ENCODE measurements at regions not wholly inside any gene's neighbourhood (a gene's known extent, or its start where the extent isn't known, plus 50 kb on each side); places are given as distances from the start of the nearest gene placed in this dataset.

DNA sequence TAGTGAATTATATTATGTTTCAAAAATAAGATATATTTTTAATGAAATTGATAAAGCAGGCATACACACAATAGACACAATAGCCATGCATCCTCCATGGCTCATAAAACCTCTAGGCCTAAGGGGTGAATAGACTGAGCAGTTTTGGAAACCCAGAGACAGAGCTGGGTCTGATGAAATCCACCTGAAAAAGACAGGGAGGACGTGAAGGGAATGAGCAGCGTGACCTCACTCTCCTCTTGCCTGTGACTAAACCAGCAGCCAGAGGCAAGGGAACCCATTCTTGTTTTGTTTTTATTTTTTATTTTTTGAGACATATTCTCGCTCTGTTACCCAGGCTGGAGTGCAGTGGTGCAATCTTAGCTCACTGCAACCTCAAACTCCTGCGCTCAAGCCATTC is 424.4 kb upstream of the FAM241A start:
- H3K9ac ChIP-seq (ENCODE audit: insufficient read length, low read depth): no peak overlapping the region

GRCh38 chr4:111722213-111722720 is 423.0 kb upstream of the FAM241A start:
- Histone ChIP-seq H3K9ac (ENCODE audit: insufficient read length, low read depth) (no peak overlapping the region), H3K9me3 (ENCODE audit: insufficient read depth, low read length) (no peaks in the 10 kb centered on the region), H3K4me1 (ENCODE audit: insufficient read depth, insufficient read length) (no peaks in the 10 kb centered on the region), H3K27me3 (ENCODE audit: insufficient read depth, insufficient read length) (no peaks in the 10 kb centered on the region), H3K4me3 (ENCODE audit: insufficient read length, low read depth) (no peak overlapping the region), H3K36me3 (ENCODE audit: insufficient read depth, insufficient read length, low read length) (no peaks in the 10 kb centered on the region)
- no peak for DNase-seq (ENCODE audit: low read depth, low spot score)
- TF ChIP-seq ZNF274 (IDR thresholded peaks at IDR 0.05; ENCODE audit: low read depth, low read length): no peak
- TF ChIP-seq YY1 (IDR thresholded peaks at IDR 0.05; ENCODE audit: insufficient read depth, insufficient read length): no peak
- TF ChIP-seq SUZ12 (IDR thresholded peaks at IDR 0.05; ENCODE audit: extremely low read depth, insufficient read depth, insufficient read length): no peak

More for the DNA sequence above, 424.4 kb upstream of the FAM241A start:
- H3K4me3 ChIP-seq (ENCODE audit: insufficient read length, low read depth): no peak overlapping the region
- no peaks in the 10 kb centered on the region for H3K36me3 ChIP-seq (ENCODE audit: insufficient read depth, insufficient read length, low read length)
- no peaks in the 10 kb centered on the region for H3K27me3 ChIP-seq (ENCODE audit: insufficient read depth, insufficient read length)
- H3K9me3 ChIP-seq (ENCODE audit: insufficient read depth, low read length): no peaks in the 10 kb centered on the region
- no peak for TF ChIP-seq YY1 (IDR thresholded peaks at IDR 0.05; ENCODE audit: insufficient read depth, insufficient read length)
- TF ChIP-seq ZNF274 (IDR thresholded peaks at IDR 0.05; ENCODE audit: low read depth, low read length): no peak
- TF ChIP-seq SUZ12 (IDR thresholded peaks at IDR 0.05; ENCODE audit: extremely low read depth, insufficient read depth, insufficient read length): no peak
- DNase-seq (ENCODE audit: low read depth, low spot score): no peak
- H3K4me1 ChIP-seq (ENCODE audit: insufficient read depth, insufficient read length): no peaks in the 10 kb centered on the region

- no peaks in the 10 kb centered on the region for H3K27me3 ChIP-seq (ENCODE audit: insufficient read depth, insufficient read length)
- no peaks in the 10 kb centered on the region for H3K9me3 ChIP-seq (ENCODE audit: insufficient read depth, low read length)
- no peak for DNase-seq (ENCODE audit: low read depth, low spot score)
- H3K9ac ChIP-seq (ENCODE audit: insufficient read length, low read depth): no peak overlapping the region
- H3K4me3 ChIP-seq (ENCODE audit: insufficient read length, low read depth): no peak overlapping the region
- TF ChIP-seq SUZ12 (IDR thresholded peaks at IDR 0.05; ENCODE audit: extremely low read depth, insufficient read depth, insufficient read length) (no peak), ZNF274 (IDR thresholded peaks at IDR 0.05; ENCODE audit: low read depth, low read length) (no peak), YY1 (IDR thresholded peaks at IDR 0.05; ENCODE audit: insufficient read depth, insufficient read length) (no peak)
- H3K4me1 ChIP-seq (ENCODE audit: insufficient read depth, insufficient read length): no peaks in the 10 kb centered on the region
- no peaks in the 10 kb centered on the region for H3K36me3 ChIP-seq (ENCODE audit: insufficient read depth, insufficient read length, low read length)
Observed at GRCh38 chr4:111736516-111736915, 408.7 kb upstream of the FAM241A start.

DNA sequence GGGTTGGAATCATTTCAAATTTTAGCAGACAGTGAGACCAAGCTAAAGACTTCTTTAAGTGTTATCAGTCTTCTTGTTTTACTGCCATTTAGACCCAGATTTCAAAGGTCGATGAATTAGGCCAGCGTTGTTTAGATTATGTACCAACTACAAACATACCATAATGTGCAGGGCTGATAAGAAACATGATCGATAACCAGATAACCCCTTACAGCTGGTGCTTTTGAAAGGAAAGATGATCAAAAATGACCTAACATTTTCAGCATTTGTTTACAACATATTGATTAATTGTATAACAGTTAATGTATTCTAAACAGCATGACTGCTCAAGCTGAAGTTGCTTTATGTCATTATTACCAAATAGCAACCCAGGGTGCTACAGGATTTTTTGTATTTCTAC is 400.4 kb upstream of the FAM241A start:
- Histone ChIP-seq H3K36me3 (ENCODE audit: insufficient read depth, insufficient read length, low read length) (no peaks in the 10 kb centered on the region), H3K9me3 (ENCODE audit: insufficient read depth, low read length) (no peaks in the 10 kb centered on the region), H3K4me3 (ENCODE audit: insufficient read length, low read depth) (no peak overlapping the region), H3K4me1 (ENCODE audit: insufficient read depth, insufficient read length) (no peaks in the 10 kb centered on the region), H3K27me3 (ENCODE audit: insufficient read depth, insufficient read length) (no peaks in the 10 kb centered on the region), H3K9ac (ENCODE audit: insufficient read length, low read depth) (no peak overlapping the region)
- DNase-seq (ENCODE audit: low read depth, low spot score): no peak
- no peak for TF ChIP-seq YY1 (IDR thresholded peaks at IDR 0.05; ENCODE audit: insufficient read depth, insufficient read length)
- no peak for TF ChIP-seq ZNF274 (IDR thresholded peaks at IDR 0.05; ENCODE audit: low read depth, low read length)
- no peak for TF ChIP-seq SUZ12 (IDR thresholded peaks at IDR 0.05; ENCODE audit: extremely low read depth, insufficient read depth, insufficient read length)

GRCh38 chr4:111748157-111748556 is 397.1 kb upstream of the FAM241A start:
- no peak for DNase-seq (ENCODE audit: low read depth, low spot score)
- H3K27me3 ChIP-seq (ENCODE audit: insufficient read depth, insufficient read length): no peaks in the 10 kb centered on the region
- no peak for TF ChIP-seq SUZ12 (IDR thresholded peaks at IDR 0.05; ENCODE audit: extremely low read depth, insufficient read depth, insufficient read length)
- no peak for TF ChIP-seq YY1 (IDR thresholded peaks at IDR 0.05; ENCODE audit: insufficient read depth, insufficient read length)
- no peak for TF ChIP-seq ZNF274 (IDR thresholded peaks at IDR 0.05; ENCODE audit: low read depth, low read length)
- H3K9me3 ChIP-seq (ENCODE audit: insufficient read depth, low read length): no peaks in the 10 kb centered on the region
- no peaks in the 10 kb centered on the region for H3K36me3 ChIP-seq (ENCODE audit: insufficient read depth, insufficient read length, low read length)
- no peaks in the 10 kb centered on the region for H3K4me1 ChIP-seq (ENCODE audit: insufficient read depth, insufficient read length)
- no peak overlapping the region for H3K9ac ChIP-seq (ENCODE audit: insufficient read length, low read depth)
- no peak overlapping the region for H3K4me3 ChIP-seq (ENCODE audit: insufficient read length, low read depth)

DNA sequence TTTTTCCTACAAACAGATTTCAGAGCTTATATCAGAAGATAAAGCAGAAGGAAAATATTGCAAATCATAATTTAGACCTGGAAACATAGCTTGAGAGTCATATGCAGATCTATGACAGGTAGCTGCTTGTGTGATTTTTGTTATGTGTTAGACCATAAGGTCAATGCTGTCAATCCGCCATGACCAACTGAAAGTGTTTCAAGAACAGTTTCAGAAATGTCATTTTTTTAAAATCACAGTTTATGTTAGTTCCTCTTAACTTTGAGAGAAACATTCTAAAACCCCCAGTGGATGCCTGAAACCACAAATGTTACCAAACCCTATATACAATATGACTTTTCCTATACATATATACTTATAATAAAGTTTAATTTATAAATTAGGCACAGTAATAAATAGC is 391.3 kb upstream of the FAM241A start:
- H3K36me3 ChIP-seq (ENCODE audit: insufficient read depth, insufficient read length, low read length): no peaks in the 10 kb centered on the region

DNA sequence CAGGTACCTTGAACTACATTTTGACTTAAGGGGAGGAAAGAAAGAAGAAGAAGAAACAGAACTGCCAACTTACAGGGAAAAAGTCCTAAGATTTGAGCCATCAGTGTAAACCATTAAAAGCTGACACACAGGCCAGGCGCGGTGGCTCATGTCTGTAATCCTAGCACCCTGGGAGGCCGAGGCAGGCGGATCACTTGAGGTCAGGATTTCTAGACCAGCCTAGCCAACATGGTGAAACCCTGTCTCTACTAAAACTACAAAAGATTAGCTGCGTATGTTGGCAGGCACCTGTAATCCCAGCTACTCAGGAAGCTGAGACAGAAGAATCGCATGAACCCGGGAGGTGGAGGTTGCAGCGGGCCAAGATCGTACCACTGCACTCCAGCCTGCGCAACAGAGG is 389.7 kb upstream of the FAM241A start:
- H3K9ac ChIP-seq (ENCODE audit: insufficient read length, low read depth): no peak overlapping the region
- no peak for DNase-seq (ENCODE audit: low read depth, low spot score)
- no peaks in the 10 kb centered on the region for H3K27me3 ChIP-seq (ENCODE audit: insufficient read depth, insufficient read length)
- H3K9me3 ChIP-seq (ENCODE audit: insufficient read depth, low read length): no peaks in the 10 kb centered on the region
- H3K4me3 ChIP-seq (ENCODE audit: insufficient read length, low read depth): no peak overlapping the region
- H3K36me3 ChIP-seq (ENCODE audit: insufficient read depth, insufficient read length, low read length): no peaks in the 10 kb centered on the region
- no peaks in the 10 kb centered on the region for H3K4me1 ChIP-seq (ENCODE audit: insufficient read depth, insufficient read length)
- no peak for TF ChIP-seq ZNF274 (IDR thresholded peaks at IDR 0.05; ENCODE audit: low read depth, low read length)
- no peak for TF ChIP-seq SUZ12 (IDR thresholded peaks at IDR 0.05; ENCODE audit: extremely low read depth, insufficient read depth, insufficient read length)
- no peak for TF ChIP-seq YY1 (IDR thresholded peaks at IDR 0.05; ENCODE audit: insufficient read depth, insufficient read length)

More for the DNA sequence above, 391.3 kb upstream of the FAM241A start:
- no peaks in the 10 kb centered on the region for H3K4me1 ChIP-seq (ENCODE audit: insufficient read depth, insufficient read length)
- H3K4me3 ChIP-seq (ENCODE audit: insufficient read length, low read depth): no peak overlapping the region
- TF ChIP-seq SUZ12 (IDR thresholded peaks at IDR 0.05; ENCODE audit: extremely low read depth, insufficient read depth, insufficient read length): no peak
- no peak for TF ChIP-seq ZNF274 (IDR thresholded peaks at IDR 0.05; ENCODE audit: low read depth, low read length)
- TF ChIP-seq YY1 (IDR thresholded peaks at IDR 0.05; ENCODE audit: insufficient read depth, insufficient read length): no peak
- no peak overlapping the region for H3K9ac ChIP-seq (ENCODE audit: insufficient read length, low read depth)
- H3K9me3 ChIP-seq (ENCODE audit: insufficient read depth, low read length): no peaks in the 10 kb centered on the region
- H3K27me3 ChIP-seq (ENCODE audit: insufficient read depth, insufficient read length): no peaks in the 10 kb centered on the region
- no peak for DNase-seq (ENCODE audit: low read depth, low spot score)

All from NT2/D1 (cell line).